H1 (cell line): ENCODE measurements at regions not wholly inside any gene's neighbourhood (a gene's known extent, or its start where the extent isn't known, plus 50 kb on each side); places are given as distances from the start of the nearest gene placed in this dataset.

ENCODE experiments used
- CTCF ChIA-PET: fragments of 300-600 bp; sonication (Branson Sonifier 250); formaldehyde crosslinking; loops from one replicate; lab custom pipeline; 2021; ENCODE audit not compliant: partially characterized antibody; lab: Charles Lee
- POLR2A ChIA-PET: fragments of 300-600 bp; sonication (Branson Sonifier 250); formaldehyde crosslinking; loops from one replicate; lab custom pipeline; 2021; ENCODE audit warnings: inconsistent platforms; ENCODE audit not compliant: partially characterized antibody; lab: Charles Lee
- DNase-seq, 2 experiments: peaks; one replicate each; pipeline versions ENCODE4 v3.0.0 to v3.0.0-alpha.2; 2010 to 2022; ENCODE audit warnings: low spot score in 2 of 2, low read depth in 1 of 2, mixed read lengths in 1 of 2
- FAIRE-seq: peaks from 2 replicates; lab custom pipeline; 2011; peaks lifted over from hg19 to GRCh38; lab: Jason Lieb, UNC
- H2AFZ ChIP-seq: 2 replicates; pipeline ENCODE4 v1.8.1; 2012; ENCODE audit warnings: low read length, inconsistent platforms
- H2AK5ac ChIP-seq: 2 replicates; pipeline ENCODE4 v1.6.1; 2013; ENCODE audit warnings: low read depth, low read length
- H2BK120ac ChIP-seq: replicated peaks from 2 replicates; pipeline ENCODE3; 2013; ENCODE audit warnings: low read depth, low read length, inconsistent platforms
- H2BK12ac ChIP-seq: 2 replicates; pipeline ENCODE4 v1.6.1; 2013; ENCODE audit warnings: low read depth, low read length
- H2BK15ac ChIP-seq: 2 replicates; pipeline ENCODE4 v1.6.1; 2013; ENCODE audit warnings: low read length
- H2BK20ac ChIP-seq: 2 replicates; pipeline ENCODE4 v1.6.1; 2013; ENCODE audit warnings: low read length
- H2BK5ac ChIP-seq: 2 replicates; pipeline ENCODE4 v1.6.1; 2013; ENCODE audit warnings: low read depth, low read length
- H3K14ac ChIP-seq: 2 replicates; pipeline ENCODE4 v1.6.1; 2013; ENCODE audit warnings: inconsistent platforms; ENCODE audit not compliant: insufficient read length
- H3K18ac ChIP-seq: 2 replicates; pipeline ENCODE4 v1.6.1; 2013; ENCODE audit warnings: low read length; ENCODE audit errors: extremely low read depth
- H3K23ac ChIP-seq: 2 replicates; pipeline ENCODE4 v1.6.1; 2013; ENCODE audit warnings: inconsistent platforms; ENCODE audit not compliant: insufficient read length
- H3K23me2 ChIP-seq: 2 replicates; pipeline ENCODE4 v1.6.1; 2013; ENCODE audit warnings: low read depth, low read length
- H3K27ac ChIP-seq: 2 replicates; pipeline ENCODE4 v1.6.1; 2011; ENCODE audit warnings: low read depth, low read length, inconsistent platforms
- H3K27me3 ChIP-seq, 4 experiments: replicated peaks in 1 of 4; 1 replicate in 1 of 4; 2 replicates in 3 of 4; pipeline versions ENCODE4 v1.6.1 to v1.8.1; 2011 to 2013; ENCODE audit warnings: low read length in 3 of 4, mild to moderate bottlenecking in 3 of 4, inconsistent platforms in 2 of 4, mixed read lengths in 2 of 4, moderate library complexity in 1 of 4; ENCODE audit not compliant: control insufficient read depth in 3 of 4, insufficient read depth in 3 of 4; ENCODE audit errors: extremely low read depth in 1 of 4
- H3K36me3 ChIP-seq, 4 experiments: 2 replicates each; pipeline versions ENCODE4 v1.6.1 to v1.8.1; 2011 to 2013; ENCODE audit warnings: mild to moderate bottlenecking in 4 of 4, low read length in 3 of 4, moderate library complexity in 2 of 4, control low read depth in 1 of 4, inconsistent platforms in 1 of 4; ENCODE audit not compliant: insufficient read depth in 4 of 4, control insufficient read depth in 2 of 4
- H3K4ac ChIP-seq: replicated peaks from 2 replicates; pipeline ENCODE3; 2013; ENCODE audit warnings: low read length, low read depth, mixed read lengths, inconsistent platforms; ENCODE audit not compliant: insufficient read length
- H3K4me1 ChIP-seq, 4 experiments: replicated peaks in 1 of 4; 1 replicate in 1 of 4; 2 replicates in 3 of 4; pipeline versions ENCODE4 v1.6.1 to v1.8.1; 2011 to 2013; ENCODE audit warnings: low read length in 3 of 4, inconsistent platforms in 2 of 4, mixed read lengths in 1 of 4; ENCODE audit not compliant: insufficient read depth in 4 of 4, control insufficient read depth in 3 of 4
- H3K4me2 ChIP-seq, 2 experiments: 2 replicates each; pipeline versions ENCODE4 v1.6.1 to v1.8.1; 2011 to 2013; ENCODE audit warnings: low read depth in 2 of 2, low read length in 2 of 2, control low read depth in 1 of 2, inconsistent platforms in 1 of 2, mild to moderate bottlenecking in 1 of 2; ENCODE audit not compliant: insufficient read depth in 1 of 2
- H3K4me3 ChIP-seq, 4 experiments: fragments of 200-600, 300-600 bp in 1 of 4; sonication (generic), shearing (Covaris generic), sonication (Bioruptor Twin) in 1 of 4; 2 replicates each; pipeline versions ENCODE4 v1.5.1 to v1.8.1; 2011 to 2016; ENCODE audit warnings: low read length in 4 of 4, low read depth in 3 of 4, control low read depth in 2 of 4, inconsistent platforms in 2 of 4, mild to moderate bottlenecking in 2 of 4, mixed read lengths in 1 of 4, moderate library complexity in 1 of 4; ENCODE audit not compliant: insufficient read depth in 2 of 4; ENCODE audit errors: extremely low read depth in 1 of 4
- H3K56ac ChIP-seq: replicated peaks from 2 replicates; pipeline ENCODE3; 2013; ENCODE audit warnings: low read depth, mild to moderate bottlenecking, mixed read lengths, low read length, inconsistent platforms; ENCODE audit not compliant: insufficient read length
- H3K79me1 ChIP-seq: 2 replicates; pipeline ENCODE4 v1.6.1; 2013; ENCODE audit warnings: low read depth, low read length, control low read depth
- H3K79me2 ChIP-seq, 2 experiments: 2 replicates each; pipeline versions ENCODE4 v1.6.1 to v1.8.1; 2012 to 2013; ENCODE audit warnings: low read length in 2 of 2, mild to moderate bottlenecking in 2 of 2, inconsistent platforms in 1 of 2; ENCODE audit not compliant: insufficient read depth in 2 of 2, control insufficient read depth in 1 of 2
- H3K9ac ChIP-seq, 4 experiments: replicated peaks in 1 of 4; 1 replicate in 1 of 4; 2 replicates in 3 of 4; pipeline versions ENCODE4 v1.6.1 to v1.8.1; 2011 to 2013; ENCODE audit warnings: low read depth in 3 of 4, low read length in 3 of 4, control low read depth in 2 of 4, mild to moderate bottlenecking in 2 of 4, moderate library complexity in 2 of 4, inconsistent platforms in 1 of 4; ENCODE audit errors: extremely low read depth in 1 of 4
- H3K9me3 ChIP-seq, 2 experiments: 2 replicates each; pipeline versions ENCODE4 v1.6.1 to v1.8.1; 2012 to 2013; ENCODE audit warnings: mild to moderate bottlenecking in 2 of 2, moderate library complexity in 2 of 2, control low read depth in 1 of 2, inconsistent platforms in 1 of 2, low read depth in 1 of 2, low read length in 1 of 2, mixed read lengths in 1 of 2; ENCODE audit not compliant: insufficient read depth in 2 of 2
- H4K20me1 ChIP-seq, 2 experiments: replicated peaks in 1 of 2; 2 replicates each; pipeline versions ENCODE3 to v1.8.1; 2011 to 2013; ENCODE audit warnings: inconsistent platforms in 2 of 2, low read length in 2 of 2, mild to moderate bottlenecking in 1 of 2; ENCODE audit not compliant: insufficient read depth in 2 of 2, control insufficient read depth in 1 of 2
- H4K5ac ChIP-seq: 2 replicates; pipeline ENCODE4 v1.6.1; 2013; ENCODE audit warnings: low read length, low read depth, mixed read lengths, inconsistent platforms; ENCODE audit not compliant: insufficient read length
- H4K8ac ChIP-seq: 2 replicates; pipeline ENCODE4 v1.8.0; 2013; ENCODE audit warnings: mild to moderate bottlenecking, moderate library complexity, low read length, inconsistent platforms; ENCODE audit not compliant: insufficient read depth; ENCODE audit errors: extremely low read depth
- H4K91ac ChIP-seq: replicated peaks from 2 replicates; pipeline ENCODE3; 2013; ENCODE audit warnings: low read length, mixed read lengths, inconsistent platforms; ENCODE audit not compliant: insufficient read length
- ASH2L ChIP-seq: fragments of 200-600, 300-600 bp; sonication (generic); IDR thresholded peaks from one replicate; pipeline ENCODE4 v1.7.1; 2017; ENCODE audit warnings: low read length
- CEBPB ChIP-seq: IDR thresholded peaks from 2 replicates; pipeline ENCODE4 v1.6.1; 2012; ENCODE audit warnings: low read depth, low read length
- CHD2 ChIP-seq: IDR thresholded peaks from 2 replicates; pipeline ENCODE4 v1.6.1; 2012; ENCODE audit warnings: low read length, improper control_type of control experiment
- CREB1 ChIP-seq: IDR thresholded peaks from 2 replicates; pipeline ENCODE4 v1.6.1; 2012; ENCODE audit warnings: inconsistent platforms
- EP300 ChIP-seq, 2 experiments: IDR thresholded peaks; 1 replicate in 1 of 2; 2 replicates in 1 of 2; pipeline ENCODE4 v1.6.1; 2011 to 2012; ENCODE audit warnings: low read depth in 2 of 2, low read length in 2 of 2, mild to moderate bottlenecking in 2 of 2, borderline replicate concordance in 1 of 2, inconsistent platforms in 1 of 2, moderate library complexity in 1 of 2
- JUN ChIP-seq: IDR thresholded peaks from 2 replicates; pipeline ENCODE4 v1.6.1; 2011; ENCODE audit warnings: low read depth, mild to moderate bottlenecking, improper control_type of control experiment, low read length
- MAFK ChIP-seq: IDR thresholded peaks from 2 replicates; pipeline ENCODE4 v1.6.1; 2012; ENCODE audit warnings: low read depth, mild to moderate bottlenecking, improper control_type of control experiment, low read length
- NRF1 ChIP-seq: IDR thresholded peaks from 2 replicates; pipeline ENCODE4 v1.6.1; 2011; ENCODE audit warnings: mild to moderate bottlenecking, low read depth, low read length, improper control_type of control experiment
- WGBS, 2 experiments: shearing (Covaris generic) in 1 of 2; methylation state at CpG; one replicate each; pipeline versions ENCODE4 v1.1.6 to v1.1.7; 2013 to 2015; ENCODE audit warnings: low lambda C conversion rate in 2 of 2, mixed read lengths in 2 of 2, inconsistent platforms in 1 of 2, low coverage in 1 of 2, missing lambda C conversion rate in 1 of 2; ENCODE audit not compliant: insufficient replicate concordance in 2 of 2, insufficient coverage in 1 of 2, insufficient read length in 1 of 2; ENCODE audit errors: extremely low coverage in 1 of 2, missing lambda C conversion rate in 1 of 2; 5-methylcytosine and 5-hydroxymethylcytosine counted together
- TF ChIP-seq, protein P1 (sequence below): IDR thresholded peaks from 2 replicates; pipeline ENCODE4 v1.6.1; 2012; ENCODE audit warnings: inconsistent platforms

DNA sequence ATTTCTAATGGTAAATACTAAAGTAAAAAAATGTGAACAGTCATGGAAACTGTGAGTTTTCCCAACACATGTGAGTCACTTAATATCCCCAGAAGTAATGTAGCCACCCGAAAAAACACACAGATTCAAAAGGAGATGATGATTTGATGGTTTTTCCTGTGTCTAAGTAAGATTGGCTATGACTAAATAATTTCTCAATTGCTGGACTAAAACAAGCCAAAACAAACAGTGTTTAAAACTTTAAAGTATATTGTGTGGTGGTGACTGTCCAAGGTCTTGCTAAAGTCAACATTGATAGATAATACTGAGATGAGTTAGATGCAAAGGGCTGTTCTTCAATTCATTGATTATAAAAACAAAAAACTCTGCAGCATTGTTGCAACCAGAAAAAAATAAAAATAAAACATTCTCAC, 89.6 kb upstream of the SOX5 start:
- Histone ChIP-seq H2AFZ (no peak overlapping the region), H3K79me1 (no peaks in the 10 kb centered on the region), H4K20me1 (no peaks in the 10 kb centered on the region), H3K9ac (no peak overlapping the region), H3K4ac (no peak overlapping the region), H3K14ac (no peak overlapping the region), H2BK5ac (no peak overlapping the region), H2BK20ac (no peak overlapping the region), H3K18ac (no peak overlapping the region), H2BK12ac (no peak overlapping the region), H3K23me2 (no peaks in the 10 kb centered on the region), H3K79me2 (no peaks in the 10 kb centered on the region), H4K8ac (no peak overlapping the region), H3K27ac (no peak overlapping the region), H2BK120ac (no peak overlapping the region), H3K9me3 (no peaks in the 10 kb centered on the region), H3K4me3 (no peak overlapping the region), H3K23ac (no peak overlapping the region), H4K5ac (no peak overlapping the region), H3K4me2 (no peak overlapping the region), H2BK15ac (no peak overlapping the region), H2AK5ac (no peak overlapping the region), H3K56ac (no peak overlapping the region), H4K91ac (no peak overlapping the region), H3K4me1 (no peaks in the 10 kb centered on the region; a peak in 1 of 7 replicates), H3K36me3 (no peaks in the 10 kb centered on the region), H3K27me3 (no peaks in the 10 kb centered on the region)
- 81% methylated on average over 1 of the region's 1 CpG; no CpG with 5 or more reads in 1 of the 2 experiments for WGBS, 2 experiments
- no peak for TF ChIP-seq JUN
- TF ChIP-seq EP300 (IDR thresholded peaks at IDR 0.05; ENCODE audit: borderline replicate concordance in 1 of 2, low read depth in 2 of 2, low read length in 2 of 2), result no peak
- TF ChIP-seq, protein P1, sequence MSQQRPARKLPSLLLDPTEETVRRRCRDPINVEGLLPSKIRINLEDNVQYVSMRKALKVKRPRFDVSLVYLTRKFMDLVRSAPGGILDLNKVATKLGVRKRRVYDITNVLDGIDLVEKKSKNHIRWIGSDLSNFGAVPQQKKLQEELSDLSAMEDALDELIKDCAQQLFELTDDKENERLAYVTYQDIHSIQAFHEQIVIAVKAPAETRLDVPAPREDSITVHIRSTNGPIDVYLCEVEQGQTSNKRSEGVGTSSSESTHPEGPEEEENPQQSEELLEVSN, result no peak
- TF ChIP-seq CEBPB, result no peak
- TF ChIP-seq ASH2L, result no peak
- TF ChIP-seq CREB1, result no peak
- TF ChIP-seq MAFK, result no peak
- no peak for TF ChIP-seq CHD2
- TF ChIP-seq NRF1, result no peak
- ChIA-PET CTCF (no interaction called here), POLR2A (no interaction called here)
- no peak for DNase-seq
- FAIRE-seq, result no peak
